OCI-LY3 (cell line): ENCODE measurements at regions not wholly inside any gene's neighbourhood (a gene's known extent, or its start where the extent isn't known, plus 50 kb on each side); places are given as distances from the start of the nearest gene placed in this dataset.

Experiments used
- EZH2phosphoT487 ChIP-seq: fragments of 200-600 bp; shearing (Covaris generic); IDR thresholded peaks from 2 replicates; pipeline ENCODE4 v1.6.1; 2018; ENCODE audit warnings: antibody characterized with exemption, mixed run types, low read depth
- TF ChIP-seq, protein P1 (sequence below): fragments of 200-600, 300-600 bp; sonication (generic); IDR thresholded peaks from 2 replicates; pipeline ENCODE4 v1.5.1; 2014; ENCODE audit warnings: antibody characterized with exemption, low read length, low read depth

DNA sequence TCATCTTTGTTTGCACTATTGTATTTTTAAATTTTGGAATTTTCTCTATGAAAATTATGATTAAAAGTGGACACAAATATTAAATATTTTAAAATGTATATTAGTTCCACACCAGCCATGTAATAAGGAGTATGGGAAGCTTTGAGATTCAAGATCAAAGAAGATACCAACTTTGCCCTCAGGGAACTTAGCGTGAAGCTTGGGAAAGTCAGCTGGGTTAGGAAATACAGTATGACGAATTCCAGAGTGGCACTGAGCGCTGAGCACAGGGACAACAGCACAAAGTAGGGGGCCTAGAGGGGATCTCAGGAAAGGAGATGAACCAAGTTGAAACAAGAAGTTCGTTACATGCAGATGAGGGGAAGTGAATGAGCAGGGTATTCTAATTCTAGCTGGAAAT is 76.9 kb upstream of the SHISA2 start:
- TF ChIP-seq, protein P1, sequence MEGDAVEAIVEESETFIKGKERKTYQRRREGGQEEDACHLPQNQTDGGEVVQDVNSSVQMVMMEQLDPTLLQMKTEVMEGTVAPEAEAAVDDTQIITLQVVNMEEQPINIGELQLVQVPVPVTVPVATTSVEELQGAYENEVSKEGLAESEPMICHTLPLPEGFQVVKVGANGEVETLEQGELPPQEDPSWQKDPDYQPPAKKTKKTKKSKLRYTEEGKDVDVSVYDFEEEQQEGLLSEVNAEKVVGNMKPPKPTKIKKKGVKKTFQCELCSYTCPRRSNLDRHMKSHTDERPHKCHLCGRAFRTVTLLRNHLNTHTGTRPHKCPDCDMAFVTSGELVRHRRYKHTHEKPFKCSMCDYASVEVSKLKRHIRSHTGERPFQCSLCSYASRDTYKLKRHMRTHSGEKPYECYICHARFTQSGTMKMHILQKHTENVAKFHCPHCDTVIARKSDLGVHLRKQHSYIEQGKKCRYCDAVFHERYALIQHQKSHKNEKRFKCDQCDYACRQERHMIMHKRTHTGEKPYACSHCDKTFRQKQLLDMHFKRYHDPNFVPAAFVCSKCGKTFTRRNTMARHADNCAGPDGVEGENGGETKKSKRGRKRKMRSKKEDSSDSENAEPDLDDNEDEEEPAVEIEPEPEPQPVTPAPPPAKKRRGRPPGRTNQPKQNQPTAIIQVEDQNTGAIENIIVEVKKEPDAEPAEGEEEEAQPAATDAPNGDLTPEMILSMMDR, result no peak
- TF ChIP-seq EZH2phosphoT487, result no peak
